Breast epithelium (tissue), 4 donors: ENCODE measurements at regions not wholly inside any gene's neighbourhood (a gene's known extent, or its start where the extent isn't known, plus 50 kb on each side); places are given as distances from the start of the nearest gene placed in this dataset.

Experiments used
- DNase-seq, 2 donors: peaks; one replicate each; pipeline ENCODE4 v3.0.0-alpha.2; 2019; ENCODE audit warnings: low spot score in 2 of 2
- H3K27ac ChIP-seq, 2 donors: fragments of 200-600 bp; sonication (generic) in 1 of 2; one replicate each; pipeline ENCODE4 v1.5.1; 2016 to 2019; ENCODE audit warnings: mild to moderate bottlenecking in 1 of 2
- H3K27me3 ChIP-seq, 2 donors: fragments of 200-600 bp; sonication (generic) in 1 of 2; one replicate each; pipeline versions ENCODE4 v1.5.1 to v1.6.0; 2017 to 2019; ENCODE audit warnings: control low read depth in 1 of 2, mild to moderate bottlenecking in 1 of 2
- H3K36me3 ChIP-seq: fragments of 200-600 bp; one replicate; pipeline ENCODE4 v1.5.1; 2019
- H3K4me1 ChIP-seq, 2 donors: fragments of 200-600 bp; sonication (generic); one replicate each; pipeline ENCODE4 v1.5.1; 2016 to 2019; ENCODE audit warnings: control low read depth in 1 of 2
- H3K4me3 ChIP-seq, 3 donors: fragments of 200-600 bp; sonication (generic); 1 replicate in 2 of 3; 2 replicates in 1 of 3; pipeline ENCODE4 v1.5.1; 2016 to 2019; ENCODE audit warnings: mild to moderate bottlenecking in 3 of 3, moderate library complexity in 2 of 3
- H3K9me3 ChIP-seq, 2 donors: fragments of 200-600 bp; sonication (generic) in 1 of 2; one replicate each; pipeline ENCODE4 v1.5.1; 2016 to 2019; ENCODE audit warnings: control low read depth in 1 of 2
- CTCF ChIP-seq, 3 donors: fragments of 450-650 bp; IDR thresholded peaks; one replicate each; pipeline ENCODE4 v1.5.1; 2016 to 2017; ENCODE audit warnings: antibody characterized with exemption in 3 of 3, mild to moderate bottlenecking in 3 of 3, moderate library complexity in 3 of 3
- POLR2A ChIP-seq: fragments of 450-650 bp; IDR thresholded peaks from one replicate; pipeline ENCODE4 v1.6.1; 2016; ENCODE audit warnings: antibody characterized with exemption, mild to moderate bottlenecking, moderate library complexity
- POLR2AphosphoS5 ChIP-seq, 3 donors: sonication (generic); formaldehyde crosslinking; IDR thresholded peaks; one replicate each; pipeline ENCODE4 v1.6.1; 2017; ENCODE audit warnings: antibody characterized with exemption in 3 of 3
- intact Hi-C: fragments of 100-400 bp; cut with DNase I; formaldehyde crosslinking; loops from one replicate; pipeline ENCODE4 v1.15.1; 2023; ENCODE audit warnings: low total_unique reads

GRCh38 chr18:51647346-51647745 is 449.9 kb upstream of the MEX3C start:
- no peaks in the 10 kb centered on the region for H3K9me3 ChIP-seq
- DNase-seq = no peak
- no peak overlapping the region for H3K27ac ChIP-seq
- intact Hi-C loops = no loop called here
- no peaks in the 10 kb centered on the region for H3K36me3 ChIP-seq
- no peaks in the 10 kb centered on the region for H3K4me1 ChIP-seq
- H3K4me3 ChIP-seq = no peak overlapping the region
- TF ChIP-seq POLR2AphosphoS5 (IDR thresholded peaks at IDR 0.05) = no peak
- no peak for TF ChIP-seq POLR2A
- TF ChIP-seq CTCF (IDR thresholded peaks at IDR 0.05) = no peak
- no peaks in the 10 kb centered on the region for H3K27me3 ChIP-seq

- Histone ChIP-seq H3K4me3 (no peak overlapping the region), H3K27ac (no peak overlapping the region), H3K27me3 (no peaks in the 10 kb centered on the region), H3K36me3 (no peaks in the 10 kb centered on the region), H3K9me3 (no peaks in the 10 kb centered on the region), H3K4me1 (no peaks in the 10 kb centered on the region)
- DNase-seq = no peak
- intact Hi-C loops = no loop called here
- no peak for TF ChIP-seq POLR2A
- no peak for TF ChIP-seq CTCF (IDR thresholded peaks at IDR 0.05)
- no peak for TF ChIP-seq POLR2AphosphoS5 (IDR thresholded peaks at IDR 0.05)
Observed at GRCh38 chr18:51647942-51648341, 450.5 kb upstream of the MEX3C start.

- no peak overlapping the region for H3K27ac ChIP-seq
- H3K27me3 ChIP-seq = no peaks in the 10 kb centered on the region
- intact Hi-C loops = no loop called here
- TF ChIP-seq CTCF (IDR thresholded peaks at IDR 0.05) (no peak), POLR2AphosphoS5 (IDR thresholded peaks at IDR 0.05) (no peak), POLR2A (no peak)
- no peaks in the 10 kb centered on the region for H3K4me1 ChIP-seq
- no peak overlapping the region for H3K4me3 ChIP-seq
- H3K9me3 ChIP-seq = no peaks in the 10 kb centered on the region
- H3K36me3 ChIP-seq = no peaks in the 10 kb centered on the region
- no peak for DNase-seq
Observed at GRCh38 chr18:51649796-51650195, 452.3 kb upstream of the MEX3C start.

GRCh38 chr18:51651761-51652160 is 454.3 kb upstream of the MEX3C start:
- intact Hi-C loops = no loop called here
- no peaks in the 10 kb centered on the region for H3K27me3 ChIP-seq

More at GRCh38 chr18:51651761-51652160, 454.3 kb upstream of the MEX3C start:
- H3K4me1 ChIP-seq = no peaks in the 10 kb centered on the region
- no peak for DNase-seq
- no peaks in the 10 kb centered on the region for H3K9me3 ChIP-seq
- H3K27ac ChIP-seq = no peak overlapping the region
- H3K36me3 ChIP-seq = no peaks in the 10 kb centered on the region
- no peak overlapping the region for H3K4me3 ChIP-seq
- no peak for TF ChIP-seq POLR2AphosphoS5 (IDR thresholded peaks at IDR 0.05)
- TF ChIP-seq CTCF (IDR thresholded peaks at IDR 0.05) = no peak
- TF ChIP-seq POLR2A = no peak
